Left lung (tissue), 4 donors: ENCODE measurements at regions not wholly inside any gene's neighbourhood (a gene's known extent, or its start where the extent isn't known, plus 50 kb on each side); places are given as distances from the start of the nearest gene placed in this dataset.

ENCODE experiments used
- ATAC-seq: fragments of 200-7000 bp; cut with Tn5 transposase; one replicate; pipeline ENCODE4 v1.9.1; 2020; ENCODE audit warnings: moderate library complexity
- DNase-seq, 4 donors: peaks; one replicate each; pipeline ENCODE4 v3.0.0-alpha.2; 2013 to 2020
- H3K27ac ChIP-seq, 2 donors: fragments of 200-600 bp; sonication (generic) in 1 of 2; one replicate each; pipeline versions ENCODE4 v1.5.0 to v1.8.0; 2020 to 2021
- H3K27me3 ChIP-seq, 2 donors: fragments of 200-600 bp; sonication (generic) in 1 of 2; one replicate each; pipeline versions ENCODE4 v1.5.0 to v1.8.0; 2020 to 2021
- H3K36me3 ChIP-seq, 2 donors: fragments of 200-600 bp; sonication (generic) in 1 of 2; one replicate each; pipeline versions ENCODE4 v1.5.0 to v1.8.0; 2020 to 2021
- H3K4me1 ChIP-seq, 2 donors: fragments of 200-600 bp; one replicate each; pipeline ENCODE4 v1.8.0; 2021
- H3K4me3 ChIP-seq, 2 donors: fragments of 200-600 bp; sonication (generic) in 1 of 2; one replicate each; pipeline versions ENCODE4 v1.5.0 to v1.8.0; 2020 to 2021; ENCODE audit warnings: mild to moderate bottlenecking in 1 of 2
- H3K9me3 ChIP-seq, 2 donors: fragments of 200-600 bp; sonication (generic) in 1 of 2; one replicate each; pipeline versions ENCODE4 v1.5.0 to v1.8.0; 2020 to 2021
- CTCF ChIP-seq, 2 donors: fragments of 200-600 bp; sonication (generic) in 1 of 2; IDR thresholded peaks; one replicate each; pipeline versions ENCODE4 v1.5.0 to v1.8.0; 2021; ENCODE audit warnings: antibody characterized with exemption in 2 of 2
- intact Hi-C, 2 donors: fragments of 100-400 bp; cut with DNase I; formaldehyde crosslinking; loops; one replicate each; pipeline versions ENCODE4 v1.11.2 to v1.14.2; 2022
- donor health status: DM: no; HTN: yes; CAD: no.
- donor health status: DM: no; HTN: no; CAD: no.

GRCh38 chr15:88321271-88321670, 64.7 kb upstream of the NTRK3 start:
- no peak overlapping the region for H3K4me3 ChIP-seq
- peaks cover 0 to 13% of the 10 kb centered on the region in 2 donors for H3K27me3 ChIP-seq
- H3K27ac ChIP-seq = no peak overlapping the region
- no peaks in the 10 kb centered on the region for H3K9me3 ChIP-seq
- TF ChIP-seq CTCF (IDR thresholded peaks at IDR 0.05) = no peak
- no peaks in the 10 kb centered on the region for H3K4me1 ChIP-seq
- DNase-seq = no peak
- no peaks in the 10 kb centered on the region for H3K36me3 ChIP-seq
- intact Hi-C loops = no loop called here
- no peak for ATAC-seq

- Histone ChIP-seq H3K27me3 (no peaks in the 10 kb centered on the region), H3K36me3 (no peaks in the 10 kb centered on the region), H3K9me3 (no peaks in the 10 kb centered on the region), H3K4me1 (no peaks in the 10 kb centered on the region), H3K4me3 (no peak overlapping the region), H3K27ac (no peak overlapping the region)
- DNase-seq (peak in 2 of 4 donors; percentile 13 to 17), ATAC-seq (no peak)
- TF ChIP-seq CTCF (IDR thresholded peaks at IDR 0.05) = no peak
- intact Hi-C loops = no loop called here
Observed at GRCh38 chr15:88316586-88316985, 60.0 kb upstream of the NTRK3 start.

- no peak for DNase-seq
- TF ChIP-seq CTCF (IDR thresholded peaks at IDR 0.05) = no peak
- Histone ChIP-seq H3K9me3 (no peaks in the 10 kb centered on the region), H3K36me3 (no peaks in the 10 kb centered on the region), H3K27me3 (no peaks in the 10 kb centered on the region), H3K4me3 (no peak overlapping the region), H3K27ac (no peak overlapping the region), H3K4me1 (no peaks in the 10 kb centered on the region)
- intact Hi-C loops = no loop called here
- ATAC-seq = no peak
Observed at GRCh38 chr15:88315221-88315878, 58.8 kb upstream of the NTRK3 start.

GRCh38 chr15:88312941-88313579, 56.5 kb upstream of the NTRK3 start:
- intact Hi-C loops = no loop called here
- no peak for TF ChIP-seq CTCF (IDR thresholded peaks at IDR 0.05)
- Histone ChIP-seq H3K4me1 (no peaks in the 10 kb centered on the region), H3K27me3 (peaks cover 0 to 9% of the 10 kb centered on the region in 2 donors), H3K9me3 (no peaks in the 10 kb centered on the region), H3K27ac (no peak overlapping the region), H3K4me3 (no peak overlapping the region), H3K36me3 (no peaks in the 10 kb centered on the region)
- ATAC-seq = no peak
- DNase-seq = no peak

- DNase-seq (no peak), ATAC-seq (no peak)
- Histone ChIP-seq H3K27ac (no peak overlapping the region), H3K36me3 (no peaks in the 10 kb centered on the region), H3K4me3 (no peak overlapping the region), H3K4me1 (no peaks in the 10 kb centered on the region), H3K9me3 (no peaks in the 10 kb centered on the region), H3K27me3 (peaks cover 0 to 22% of the 10 kb centered on the region in 2 donors)
- no peak for TF ChIP-seq CTCF (IDR thresholded peaks at IDR 0.05)
- intact Hi-C loops = no loop called here
Observed at GRCh38 chr15:88309363-88309762, 52.8 kb upstream of the NTRK3 start.
